Gastrocnemius medialis (tissue), 4 donors: ENCODE measurements at regions not wholly inside any gene's neighbourhood (a gene's known extent, or its start where the extent isn't known, plus 50 kb on each side); places are given as distances from the start of the nearest gene placed in this dataset.

Experiments used
- ATAC-seq, 2 donors: fragments of 150-250 bp; one replicate each; pipeline ENCODE4 v1.9.1; 2016
- DNase-seq, 2 donors: peaks; one replicate each; pipeline ENCODE4 v3.0.0-alpha.2; 2019
- H3K27ac ChIP-seq, 4 donors: fragments of 200-600 bp; sonication (generic); 1 replicate in 1 of 4; 2 replicates in 3 of 4; pipeline ENCODE4 v1.5.1; 2016 to 2018; ENCODE audit warnings: mild to moderate bottlenecking in 2 of 4, moderate library complexity in 1 of 4
- H3K27me3 ChIP-seq, 3 donors: fragments of 200-600 bp; sonication (generic) in 2 of 3; 1 replicate in 1 of 3; 2 replicates in 2 of 3; pipeline versions ENCODE4 v1.5.1 to v1.6.0; 2016 to 2019; ENCODE audit warnings: mild to moderate bottlenecking in 1 of 3, moderate library complexity in 1 of 3
- H3K36me3 ChIP-seq, 2 donors: fragments of 200-600 bp; sonication (generic) in 1 of 2; one replicate each; pipeline ENCODE4 v1.5.1; 2017 to 2018
- H3K4me1 ChIP-seq, 2 donors: fragments of 200-600 bp; sonication (generic) in 1 of 2; one replicate each; pipeline ENCODE4 v1.5.1; 2016 to 2017; ENCODE audit warnings: mild to moderate bottlenecking in 2 of 2
- H3K4me3 ChIP-seq, 4 donors: fragments of 200-600 bp; sonication (generic) in 3 of 4; 1 replicate in 1 of 4; 2 replicates in 3 of 4; pipeline ENCODE4 v1.5.1; 2016 to 2019; ENCODE audit warnings: mild to moderate bottlenecking in 2 of 4
- H3K9me3 ChIP-seq, 3 donors: fragments of 200-600 bp; sonication (generic) in 2 of 3; 1 replicate in 1 of 3; 2 replicates in 2 of 3; pipeline ENCODE4 v1.5.1; 2016 to 2019
- POLR2A ChIP-seq, 2 donors: fragments of 450-650 bp; IDR thresholded peaks; one replicate each; pipeline ENCODE4 v1.6.1; 2017; ENCODE audit warnings: antibody characterized with exemption in 2 of 2, mild to moderate bottlenecking in 2 of 2, moderate library complexity in 2 of 2
- in situ Hi-C, 4 donors: fragments of 200-750 bp; cut with MboI; loops; one replicate each; pipeline versions ENCODE4 v1.15.0 to v1.8.0; 2017; ENCODE audit warnings: low sequenced_read_pairs in 4 of 4
- intact Hi-C: fragments of 100-400 bp; cut with DNase I; formaldehyde crosslinking; loops from one replicate; pipeline ENCODE4 v1.15.1; 2023; ENCODE audit warnings: low total_unique reads
- TF ChIP-seq, protein P1 (sequence below), 5 experiments: fragments of 450-650 bp in 3 of 5; fragments of 200-600 bp in 2 of 5; sonication (generic) in 2 of 5; IDR thresholded peaks in 4 of 5; conservative IDR thresholded peaks in 1 of 5; 1 replicate in 4 of 5; 2 replicates in 1 of 5; pipeline ENCODE4 v1.5.1; 2016 to 2019; ENCODE audit warnings: antibody characterized with exemption in 5 of 5, mild to moderate bottlenecking in 3 of 5, moderate library complexity in 3 of 5

GRCh38 chr14:27605282-27605681 lies 1007.4 kb upstream of the NOVA1 start:
- intact Hi-C loops, result no loop called here
- in situ Hi-C loops, result no loop called here
- no peaks in the 10 kb centered on the region for H3K9me3 ChIP-seq
- ATAC-seq (no peak), DNase-seq (no peak)
- H3K27me3 ChIP-seq, result no peaks in the 10 kb centered on the region
- no peak overlapping the region for H3K27ac ChIP-seq
- TF ChIP-seq POLR2A (IDR thresholded peaks at IDR 0.05), result no peak
- TF ChIP-seq, protein P1, sequence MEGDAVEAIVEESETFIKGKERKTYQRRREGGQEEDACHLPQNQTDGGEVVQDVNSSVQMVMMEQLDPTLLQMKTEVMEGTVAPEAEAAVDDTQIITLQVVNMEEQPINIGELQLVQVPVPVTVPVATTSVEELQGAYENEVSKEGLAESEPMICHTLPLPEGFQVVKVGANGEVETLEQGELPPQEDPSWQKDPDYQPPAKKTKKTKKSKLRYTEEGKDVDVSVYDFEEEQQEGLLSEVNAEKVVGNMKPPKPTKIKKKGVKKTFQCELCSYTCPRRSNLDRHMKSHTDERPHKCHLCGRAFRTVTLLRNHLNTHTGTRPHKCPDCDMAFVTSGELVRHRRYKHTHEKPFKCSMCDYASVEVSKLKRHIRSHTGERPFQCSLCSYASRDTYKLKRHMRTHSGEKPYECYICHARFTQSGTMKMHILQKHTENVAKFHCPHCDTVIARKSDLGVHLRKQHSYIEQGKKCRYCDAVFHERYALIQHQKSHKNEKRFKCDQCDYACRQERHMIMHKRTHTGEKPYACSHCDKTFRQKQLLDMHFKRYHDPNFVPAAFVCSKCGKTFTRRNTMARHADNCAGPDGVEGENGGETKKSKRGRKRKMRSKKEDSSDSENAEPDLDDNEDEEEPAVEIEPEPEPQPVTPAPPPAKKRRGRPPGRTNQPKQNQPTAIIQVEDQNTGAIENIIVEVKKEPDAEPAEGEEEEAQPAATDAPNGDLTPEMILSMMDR (IDR thresholded peaks at IDR 0.05 in 4 of 5, conservative IDR thresholded peaks at IDR 0.05 in 1 of 5), result no peak
- H3K36me3 ChIP-seq, result no peaks in the 10 kb centered on the region
- H3K4me1 ChIP-seq, result no peaks in the 10 kb centered on the region
- H3K4me3 ChIP-seq, result no peak overlapping the region

DNA sequence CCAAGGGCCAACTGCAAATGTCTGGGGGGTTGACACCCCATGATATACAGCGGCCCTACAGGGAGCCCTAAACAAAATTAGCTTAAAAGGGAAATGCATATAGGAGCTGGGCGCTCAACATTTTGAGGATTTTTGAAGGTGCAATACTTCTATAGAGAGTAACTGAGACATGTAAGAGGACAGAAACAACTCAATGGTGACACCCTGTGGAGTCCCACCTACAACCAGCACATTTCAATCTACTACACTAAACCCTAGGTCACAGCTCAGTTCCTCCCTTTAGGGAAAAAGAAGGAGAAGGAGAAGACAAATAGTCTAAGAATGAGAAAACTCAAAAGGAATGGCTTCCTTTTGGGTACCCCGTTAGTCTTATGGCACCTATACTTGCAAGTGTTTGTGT lies 1010.5 kb upstream of the NOVA1 start:
- H3K4me3 ChIP-seq, result no peak overlapping the region
- H3K27ac ChIP-seq, result no peak overlapping the region
- H3K36me3 ChIP-seq, result no peaks in the 10 kb centered on the region
- H3K9me3 ChIP-seq, result no peaks in the 10 kb centered on the region
- in situ Hi-C loops (no loop called here), intact Hi-C loops (no loop called here)
- DNase-seq (no peak), ATAC-seq (no peak)
- no peaks in the 10 kb centered on the region for H3K27me3 ChIP-seq
- H3K4me1 ChIP-seq, result no peaks in the 10 kb centered on the region
- no peak for TF ChIP-seq POLR2A (IDR thresholded peaks at IDR 0.05)
- TF ChIP-seq, protein P1 (IDR thresholded peaks at IDR 0.05 in 4 of 5, conservative IDR thresholded peaks at IDR 0.05 in 1 of 5), result no peak

DNA sequence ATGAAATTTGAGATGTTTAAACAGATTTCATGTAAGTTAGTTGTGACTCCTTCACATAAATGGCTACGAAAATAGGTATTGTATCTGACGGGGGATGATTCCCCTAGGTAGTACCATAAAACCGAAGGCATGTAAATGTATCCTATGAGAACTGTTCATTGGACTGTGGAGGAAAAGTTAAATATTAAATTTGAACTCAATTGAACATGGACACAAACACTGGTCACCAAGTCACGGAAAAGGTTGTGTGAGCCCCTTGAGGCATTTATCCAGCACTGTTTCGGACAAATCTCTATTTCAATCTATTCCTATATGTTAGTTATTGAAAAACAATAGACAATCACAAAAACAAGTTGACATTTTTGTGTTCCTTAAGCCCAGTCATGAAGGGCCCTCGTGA lies 1014.3 kb upstream of the NOVA1 start:
- H3K27ac ChIP-seq, result no peak overlapping the region
- no peak for DNase-seq
- H3K36me3 ChIP-seq, result no peaks in the 10 kb centered on the region
- H3K9me3 ChIP-seq, result no peaks in the 10 kb centered on the region
- intact Hi-C loops (no loop called here), in situ Hi-C loops (no loop called here)
- no peak overlapping the region for H3K4me3 ChIP-seq
- TF ChIP-seq, protein P1 (IDR thresholded peaks at IDR 0.05 in 4 of 5, conservative IDR thresholded peaks at IDR 0.05 in 1 of 5), result no peak
- TF ChIP-seq POLR2A (IDR thresholded peaks at IDR 0.05), result no peak
- no peaks in the 10 kb centered on the region for H3K27me3 ChIP-seq
- ATAC-seq, result no peak
- H3K4me1 ChIP-seq, result no peaks in the 10 kb centered on the region

DNA sequence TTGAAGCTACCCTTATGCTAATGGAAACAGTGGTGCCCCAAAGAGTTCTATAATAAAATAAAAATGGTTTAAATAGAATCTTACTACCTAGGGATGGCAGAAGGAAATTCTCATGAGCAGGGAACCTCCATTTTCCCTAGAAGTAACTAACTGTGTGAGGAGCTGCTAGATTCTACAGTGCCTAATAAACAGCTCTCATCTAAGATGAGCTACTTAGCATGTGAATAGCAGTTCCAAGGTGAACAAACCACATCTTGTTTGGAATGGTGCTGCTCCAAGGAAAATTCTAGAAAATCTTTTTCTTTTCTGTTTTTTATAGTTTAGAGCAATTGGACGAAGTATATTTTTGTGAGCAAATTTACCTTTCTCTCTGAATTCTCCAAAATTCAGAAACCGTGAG lies 1015.3 kb upstream of the NOVA1 start:
- no peak overlapping the region for H3K27ac ChIP-seq
- intact Hi-C loops, result no loop called here

DNA sequence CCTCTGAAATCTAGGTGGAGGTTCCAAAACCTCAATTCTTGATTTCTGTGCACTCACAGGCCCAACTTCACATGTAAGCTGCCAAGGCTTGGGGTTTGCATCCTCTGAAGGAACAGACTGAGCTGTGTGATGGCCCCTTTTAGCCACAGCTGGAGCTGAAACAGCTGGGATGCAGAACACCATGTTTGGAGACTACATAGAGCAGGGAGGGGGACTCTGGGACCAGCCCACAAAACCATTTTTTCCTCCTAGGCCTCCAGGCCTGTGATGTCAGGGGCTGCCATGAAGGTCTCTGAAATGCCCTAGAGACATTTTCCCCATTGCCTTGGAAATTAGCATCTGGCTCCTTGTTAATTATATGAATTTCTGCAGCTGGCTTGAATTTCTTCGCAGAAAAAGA lies 1025.9 kb upstream of the NOVA1 start:
- H3K9me3 ChIP-seq, result no peaks in the 10 kb centered on the region
- TF ChIP-seq, protein P1 (IDR thresholded peaks at IDR 0.05 in 4 of 5, conservative IDR thresholded peaks at IDR 0.05 in 1 of 5), result no peak
- no peak for TF ChIP-seq POLR2A (IDR thresholded peaks at IDR 0.05)
- no peak for ATAC-seq
- no peaks in the 10 kb centered on the region for H3K27me3 ChIP-seq
- H3K27ac ChIP-seq, result no peak overlapping the region
- no peak overlapping the region for H3K4me3 ChIP-seq
- H3K36me3 ChIP-seq, result no peaks in the 10 kb centered on the region
- DNase-seq, result no peak
- H3K4me1 ChIP-seq, result no peaks in the 10 kb centered on the region
- in situ Hi-C loops (no loop called here), intact Hi-C loops (no loop called here)

More for the DNA sequence above, 1015.3 kb upstream of the NOVA1 start:
- no peaks in the 10 kb centered on the region for H3K4me1 ChIP-seq
- TF ChIP-seq, protein P1 (IDR thresholded peaks at IDR 0.05 in 4 of 5, conservative IDR thresholded peaks at IDR 0.05 in 1 of 5), result no peak
- TF ChIP-seq POLR2A (IDR thresholded peaks at IDR 0.05), result no peak
- DNase-seq, result no peak
- no peak for ATAC-seq
- no peaks in the 10 kb centered on the region for H3K9me3 ChIP-seq
- no peaks in the 10 kb centered on the region for H3K27me3 ChIP-seq
- H3K36me3 ChIP-seq, result no peaks in the 10 kb centered on the region
- H3K4me3 ChIP-seq, result no peak overlapping the region
- in situ Hi-C loops, result no loop called here
